ENCODE measurements at regions not wholly inside any gene's neighbourhood (a gene's known extent, or its start where the extent isn't known, plus 50 kb on each side); places are given as distances from the start of the nearest gene placed in this dataset.

DNA sequence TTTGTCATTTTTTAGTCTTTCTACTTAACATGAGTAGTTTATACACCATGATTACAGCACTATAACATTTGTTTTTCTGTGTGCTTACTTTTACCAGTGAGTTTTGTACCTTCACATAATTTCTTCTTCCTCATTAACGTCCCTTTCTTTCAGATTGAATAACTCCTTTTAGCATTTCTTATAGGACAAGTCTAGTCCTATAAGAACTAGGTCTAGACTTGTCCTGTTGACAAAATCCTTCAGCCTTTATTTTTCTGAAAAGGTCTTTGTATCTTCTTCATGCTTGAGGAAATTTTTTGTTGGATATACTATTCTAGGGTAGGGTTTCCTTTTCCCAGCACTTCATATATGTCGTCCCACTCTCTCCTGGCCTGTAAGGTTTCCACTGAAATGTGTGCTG is 253.3 kb upstream of the ARHGAP24 start:
- Mint-ChIP-seq H3K4me1 (ENCODE audit: unreplicated experiment) (no peaks in the 10 kb centered on the region), H3K27ac (no peak overlapping the region), H3K27me3 (no peaks in the 10 kb centered on the region), H3K9me3 (peaks cover 11% of the 10 kb centered on the region), H3K36me3 (no peaks in the 10 kb centered on the region), H3K4me3 (no peak overlapping the region)
- no peak for TF ChIP-seq CTCF (conservative IDR thresholded peaks at IDR 0.05)
- DNase-seq (ENCODE audit: extremely low spot score, unreplicated experiment), result no peak

GRCh38 chr4:85222561-85222960 is 252.4 kb upstream of the ARHGAP24 start:
- H3K4me3 Mint-ChIP-seq, result no peak overlapping the region
- H3K27ac Mint-ChIP-seq, result no peak overlapping the region
- TF ChIP-seq CTCF (conservative IDR thresholded peaks at IDR 0.05), result no peak
- H3K4me1 Mint-ChIP-seq (ENCODE audit: unreplicated experiment), result no peaks in the 10 kb centered on the region
- no peak for DNase-seq (ENCODE audit: extremely low spot score, unreplicated experiment)
- H3K9me3 Mint-ChIP-seq, result peaks cover 16% of the 10 kb centered on the region
- no peaks in the 10 kb centered on the region for H3K36me3 Mint-ChIP-seq
- H3K27me3 Mint-ChIP-seq, result no peaks in the 10 kb centered on the region

DNA sequence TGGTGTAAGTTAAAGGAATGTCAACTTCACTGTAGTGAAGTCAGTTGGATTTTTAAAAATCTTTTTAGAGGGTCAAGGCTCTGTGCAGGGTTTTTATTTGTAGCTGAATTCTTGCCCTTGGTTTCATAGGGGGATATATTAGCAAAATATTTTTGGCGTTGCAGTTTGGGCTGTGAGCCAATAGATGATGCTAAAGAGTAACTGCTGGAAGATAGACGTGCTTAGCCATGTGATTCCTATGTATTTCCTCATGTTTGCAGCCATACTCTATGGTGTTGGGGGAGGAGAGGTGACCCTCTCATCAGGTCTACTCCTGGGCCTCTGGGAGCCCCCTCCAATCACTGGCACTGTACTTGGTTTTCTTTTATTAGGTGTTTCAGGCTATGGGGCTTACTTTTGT is 246.7 kb upstream of the ARHGAP24 start:
- no peaks in the 10 kb centered on the region for H3K4me1 Mint-ChIP-seq (ENCODE audit: unreplicated experiment)
- H3K36me3 Mint-ChIP-seq, result no peaks in the 10 kb centered on the region
- H3K27me3 Mint-ChIP-seq, result peaks cover 4% of the 10 kb centered on the region
- H3K4me3 Mint-ChIP-seq, result no peak overlapping the region
- peak; percentile 27 for TF ChIP-seq CTCF (conservative IDR thresholded peaks at IDR 0.05)
- no peak for DNase-seq (ENCODE audit: extremely low spot score, unreplicated experiment)
- no peak overlapping the region for H3K27ac Mint-ChIP-seq
- peaks cover 8% of the 10 kb centered on the region for H3K9me3 Mint-ChIP-seq

GRCh38 chr4:85233516-85233915 is 241.4 kb upstream of the ARHGAP24 start:
- Mint-ChIP-seq H3K27ac (no peak overlapping the region), H3K4me1 (ENCODE audit: unreplicated experiment) (no peaks in the 10 kb centered on the region), H3K27me3 (peaks cover 14% of the 10 kb centered on the region), H3K9me3 (no peaks in the 10 kb centered on the region), H3K4me3 (no peak overlapping the region), H3K36me3 (no peaks in the 10 kb centered on the region)
- TF ChIP-seq CTCF (conservative IDR thresholded peaks at IDR 0.05), result no peak
- DNase-seq (ENCODE audit: extremely low spot score, unreplicated experiment), result no peak

DNA sequence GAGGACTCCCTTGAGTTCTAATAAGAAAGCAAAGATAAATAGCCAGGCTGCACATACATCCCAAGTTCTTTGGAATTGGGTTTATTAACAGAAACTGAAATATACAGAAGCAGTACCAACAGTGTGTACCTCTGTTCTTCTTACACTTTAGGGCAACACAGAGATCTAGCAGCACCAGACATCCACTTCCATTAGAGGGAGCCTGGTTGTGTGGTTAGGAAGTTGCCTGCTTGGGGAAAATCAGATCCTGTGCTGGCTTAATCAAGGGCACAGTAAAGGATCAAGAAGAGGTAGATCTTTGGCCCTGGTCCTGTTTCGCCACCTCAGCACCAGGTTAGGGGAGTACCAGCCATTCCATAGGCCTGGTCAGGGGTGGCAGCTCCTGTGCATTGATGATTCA is 231.1 kb upstream of the ARHGAP24 start:
- Mint-ChIP-seq H3K27ac (no peak overlapping the region), H3K9me3 (no peaks in the 10 kb centered on the region), H3K27me3 (peaks cover 19% of the 10 kb centered on the region), H3K4me3 (no peak overlapping the region), H3K4me1 (ENCODE audit: unreplicated experiment) (no peaks in the 10 kb centered on the region), H3K36me3 (no peaks in the 10 kb centered on the region)
- no peak for DNase-seq (ENCODE audit: extremely low spot score, unreplicated experiment)
- no peak for TF ChIP-seq CTCF (conservative IDR thresholded peaks at IDR 0.05)

DNA sequence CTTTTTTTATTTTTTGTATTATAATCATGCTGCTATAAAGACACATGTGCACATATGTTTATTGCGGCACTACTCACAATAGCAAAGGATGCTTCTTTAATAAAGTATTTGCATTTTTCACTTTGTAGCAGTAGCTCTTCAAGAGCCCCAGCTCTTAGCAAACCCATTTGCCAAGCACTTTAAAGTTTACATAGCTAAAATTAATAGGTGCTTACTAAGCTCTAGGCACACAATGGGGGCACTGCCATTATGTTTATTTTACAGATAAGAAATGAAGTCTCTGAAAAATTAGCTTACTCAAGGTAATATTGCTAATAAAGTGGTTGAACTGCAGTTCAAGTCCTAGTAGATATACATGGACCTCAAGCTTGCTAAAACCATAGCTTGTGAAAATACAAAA is 230.3 kb upstream of the ARHGAP24 start:
- Mint-ChIP-seq H3K36me3 (no peaks in the 10 kb centered on the region), H3K4me1 (ENCODE audit: unreplicated experiment) (no peaks in the 10 kb centered on the region), H3K27me3 (peaks cover 16% of the 10 kb centered on the region), H3K4me3 (no peak overlapping the region), H3K9me3 (no peaks in the 10 kb centered on the region), H3K27ac (no peak overlapping the region)
- no peak for DNase-seq (ENCODE audit: extremely low spot score, unreplicated experiment)
- no peak for TF ChIP-seq CTCF (conservative IDR thresholded peaks at IDR 0.05)

Data from type B pancreatic cell (in vitro differentiated cells).